ENCODE measurements at regions not wholly inside any gene's neighbourhood (a gene's known extent, or its start where the extent isn't known, plus 50 kb on each side); places are given as distances from the start of the nearest gene placed in this dataset.

DNA sequence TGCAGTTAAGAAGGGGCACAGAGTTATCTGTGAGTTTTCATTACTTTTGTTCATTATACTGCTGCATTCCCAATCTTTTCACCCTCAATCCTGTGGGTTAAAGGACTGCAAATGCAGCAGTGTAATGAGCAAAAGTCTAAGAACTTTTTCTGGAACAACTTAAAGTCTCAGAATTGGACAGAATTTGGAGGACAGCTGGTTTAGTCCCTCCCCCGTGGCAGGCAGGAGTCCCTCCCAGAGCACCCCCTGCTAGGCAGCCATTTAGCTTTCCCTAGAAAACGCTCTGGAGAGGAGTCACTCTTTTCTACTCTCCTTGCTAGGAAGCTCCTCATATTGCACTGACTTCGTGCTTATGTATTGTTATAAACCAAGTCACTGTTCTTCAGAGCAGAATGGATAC is 156.3 kb upstream of the UBE2E1 start:
- TF ChIP-seq CTCF (IDR thresholded peaks at IDR 0.05): no peak
- no peak for TF ChIP-seq POLR2AphosphoS5 (IDR thresholded peaks at IDR 0.05)
- no peak for TF ChIP-seq EP300 (IDR thresholded peaks at IDR 0.05)

Data from suprapubic skin (tissue), 4 donors.